Ovary (tissue), 7 donors: ENCODE measurements at regions not wholly inside any gene's neighbourhood (a gene's known extent, or its start where the extent isn't known, plus 50 kb on each side); places are given as distances from the start of the nearest gene placed in this dataset.

Experiments
- DNase-seq, 5 donors: peaks; one replicate each; pipeline ENCODE4 v3.0.0-alpha.2; 2019 to 2020
- H3K27ac ChIP-seq, 2 donors: fragments of 200-600 bp; one replicate each; pipeline versions ENCODE4 v1.5.1 to v1.8.0; 2019 to 2022
- H3K27me3 ChIP-seq: fragments of 200-600 bp; one replicate; pipeline ENCODE4 v1.8.0; 2022
- H3K36me3 ChIP-seq: fragments of 200-600 bp; sonication (generic); one replicate; pipeline ENCODE4 v1.5.1; 2019
- H3K4me1 ChIP-seq: one replicate; pipeline ENCODE4 v1.8.1; 2013; ENCODE audit warnings: mild to moderate bottlenecking, moderate library complexity; ENCODE audit not compliant: insufficient read depth
- H3K4me3 ChIP-seq: fragments of 200-600 bp; sonication (generic); one replicate; pipeline ENCODE4 v1.5.1; 2017
- H3K9me3 ChIP-seq, 2 donors: fragments of 200-600 bp in 1 of 2; sonication (generic) in 1 of 2; one replicate each; pipeline versions ENCODE4 v1.5.1 to v1.8.1; 2013 to 2019; ENCODE audit warnings: mild to moderate bottlenecking in 1 of 2, moderate library complexity in 1 of 2
- CTCF ChIP-seq, 3 donors: fragments of 450-650 bp in 2 of 3; fragments of 200-600 bp in 1 of 3; IDR thresholded peaks; one replicate each; pipeline versions ENCODE4 v1.5.1 to v1.8.0; 2016 to 2022; ENCODE audit warnings: antibody characterized with exemption in 3 of 3, mild to moderate bottlenecking in 1 of 3
- EP300 ChIP-seq: sonication (generic); formaldehyde crosslinking; IDR thresholded peaks from one replicate; pipeline ENCODE4 v1.6.1; 2017; ENCODE audit warnings: antibody characterized with exemption
- POLR2A ChIP-seq: fragments of 450-650 bp; IDR thresholded peaks from one replicate; pipeline ENCODE4 v1.6.1; 2017; ENCODE audit warnings: antibody characterized with exemption, mild to moderate bottlenecking, moderate library complexity
- WGBS, 3 donors: extraction: QIAGEN DNeasy Blood & Tissue Kit in 1 of 3; methylation state at CpG; one replicate each; pipeline versions ENCODE4 v1.1.5 to v1.1.7; 2013 to 2017; 5-methylcytosine and 5-hydroxymethylcytosine counted together
- intact Hi-C, 4 donors: fragments of 100-400 bp; cut with DNase I; formaldehyde crosslinking; loops; one replicate each; pipeline versions ENCODE4 v1.11.0 to v1.15.1; 2022 to 2023
- donor health status: DM: no; HTN: no; CAD: no; lungs with moderate emphysema.
- donor health status: DM: no; HTN: no; CAD: no.
- donor health status: Bipolar disorder and iron deficiency.
- donor health status: DM: no; HTN: no; CAD: no.
- donor health status: DM: yes; HTN: yes; CAD: no.

GRCh38 chr13:34070006-34070405 lies 252.1 kb downstream of the RFC3 start:
- Histone ChIP-seq H3K27ac (no peak overlapping the region), H3K4me1 (no peaks in the 10 kb centered on the region), H3K36me3 (no peaks in the 10 kb centered on the region), H3K4me3 (no peak overlapping the region), H3K27me3 (no peaks in the 10 kb centered on the region), H3K9me3 (no peaks in the 10 kb centered on the region)
- no peak for DNase-seq
- intact Hi-C loops: loop anchor here in 1 of 4 donors (10.0 kb wide), 1 partner anchor 275 kb away; no protein-coding TSS in a partner anchor
- TF ChIP-seq CTCF (IDR thresholded peaks at IDR 0.05) (no peak), POLR2A (no peak), EP300 (no peak)

- 90 to 91% (median 90%) methylated on average over 2 of the region's 2 CpGs for WGBS, 3 donors
- no peak for DNase-seq
- H3K27ac ChIP-seq: no peak overlapping the region
- H3K4me3 ChIP-seq: no peak overlapping the region
- H3K27me3 ChIP-seq: no peaks in the 10 kb centered on the region
- TF ChIP-seq EP300 (no peak), POLR2A (no peak), CTCF (IDR thresholded peaks at IDR 0.05) (no peak)
- intact Hi-C loops: loop anchor here in 1 of 4 donors (10.0 kb wide), 1 partner anchor 276 kb away; no protein-coding TSS in a partner anchor
- H3K4me1 ChIP-seq: no peaks in the 10 kb centered on the region
- H3K36me3 ChIP-seq: no peaks in the 10 kb centered on the region
- no peaks in the 10 kb centered on the region for H3K9me3 ChIP-seq
Measured at GRCh38 chr13:34070544-34071303, 252.8 kb downstream of the RFC3 start.

- Histone ChIP-seq H3K36me3 (no peaks in the 10 kb centered on the region), H3K27ac (no peak overlapping the region), H3K27me3 (no peaks in the 10 kb centered on the region), H3K4me3 (no peak overlapping the region), H3K9me3 (no peaks in the 10 kb centered on the region), H3K4me1 (peaks cover 2% of the 10 kb centered on the region)
- intact Hi-C loops: loop anchor here in 1 of 4 donors (10.0 kb wide), 1 partner anchor 282 kb away; no protein-coding TSS in a partner anchor
- 96 to 100% (median 100%) methylated on average over 1 of the region's 1 CpG for WGBS, 3 donors
- TF ChIP-seq CTCF (IDR thresholded peaks at IDR 0.05) (no peak), POLR2A (no peak), EP300 (no peak)
- no peak for DNase-seq
Measured at GRCh38 chr13:34076319-34076718, 258.4 kb downstream of the RFC3 start.

GRCh38 chr13:34076943-34077703 lies 259.2 kb downstream of the RFC3 start:
- Histone ChIP-seq H3K27ac (no peak overlapping the region), H3K9me3 (no peaks in the 10 kb centered on the region)
- 3 to 8% (median 4%) methylated on average over 4 of the region's 4 CpGs for WGBS, 3 donors

More at GRCh38 chr13:34076943-34077703, 259.2 kb downstream of the RFC3 start:
- no peak for DNase-seq
- Histone ChIP-seq H3K4me3 (no peak overlapping the region), H3K4me1 (peaks cover 2% of the 10 kb centered on the region), H3K27me3 (no peaks in the 10 kb centered on the region), H3K36me3 (no peaks in the 10 kb centered on the region)
- TF ChIP-seq CTCF (IDR thresholded peaks at IDR 0.05) (peak in 2 of 3 donors; percentile 22 to 32), POLR2A (no peak)
- intact Hi-C loops: loop anchor here in 1 of 4 donors (10.0 kb wide), 1 partner anchor 282 kb away; no protein-coding TSS in a partner anchor
